ENCODE measurements at regions not wholly inside any gene's neighbourhood (a gene's known extent, or its start where the extent isn't known, plus 50 kb on each side); places are given as distances from the start of the nearest gene placed in this dataset.

DNA sequence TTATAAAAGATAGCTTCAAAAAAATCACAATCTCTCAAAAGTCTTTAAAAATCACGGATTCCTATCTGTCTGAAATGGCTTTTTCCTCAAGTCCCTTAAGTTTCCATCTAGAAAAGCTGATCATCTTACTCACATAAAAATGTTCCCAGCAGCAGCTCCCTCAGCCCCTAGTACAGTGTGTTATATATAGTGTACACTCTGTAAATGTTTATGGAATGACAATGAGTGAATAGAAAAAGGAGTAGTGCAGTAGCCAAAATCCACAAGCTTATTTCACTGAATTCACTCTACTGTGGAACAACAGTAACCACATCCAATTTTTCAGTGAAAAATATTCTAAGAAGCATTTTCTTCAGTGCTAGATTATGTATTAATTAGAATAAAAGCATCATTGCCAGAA lies 609.4 kb downstream of the DTWD2 start:
- no peak for TF ChIP-seq POLR2AphosphoS5 (IDR thresholded peaks at IDR 0.05; ENCODE audit: low read depth, low read length)
- no peak for TF ChIP-seq TAF1 (IDR thresholded peaks at IDR 0.05; ENCODE audit: low read depth, low read length)
